GM21360 (cell line): ENCODE measurements at regions not wholly inside any gene's neighbourhood (a gene's known extent, or its start where the extent isn't known, plus 50 kb on each side); places are given as distances from the start of the nearest gene placed in this dataset.
"Not testable (repeated sequence)": the region's sequence is repeated elsewhere in the genome, so short reads cannot be mapped to it uniquely, and the experiment has no call there.

Experiments used
- ATAC-seq: cut with Tn5 transposase; IDR thresholded peaks from one replicate; pipeline ENCODE4 v1.9.1; 2021; ENCODE audit warnings: mild to moderate bottlenecking, moderate library complexity; ENCODE audit not compliant: unreplicated experiment

GRCh38 chr3:101946906-101947305 is 97.6 kb downstream of the NFKBIZ start:
- no peak for ATAC-seq

- no peak for ATAC-seq
These were observed 101.2 kb downstream of the NFKBIZ start for GRCh38 chr3:101950510-101950909.

DNA sequence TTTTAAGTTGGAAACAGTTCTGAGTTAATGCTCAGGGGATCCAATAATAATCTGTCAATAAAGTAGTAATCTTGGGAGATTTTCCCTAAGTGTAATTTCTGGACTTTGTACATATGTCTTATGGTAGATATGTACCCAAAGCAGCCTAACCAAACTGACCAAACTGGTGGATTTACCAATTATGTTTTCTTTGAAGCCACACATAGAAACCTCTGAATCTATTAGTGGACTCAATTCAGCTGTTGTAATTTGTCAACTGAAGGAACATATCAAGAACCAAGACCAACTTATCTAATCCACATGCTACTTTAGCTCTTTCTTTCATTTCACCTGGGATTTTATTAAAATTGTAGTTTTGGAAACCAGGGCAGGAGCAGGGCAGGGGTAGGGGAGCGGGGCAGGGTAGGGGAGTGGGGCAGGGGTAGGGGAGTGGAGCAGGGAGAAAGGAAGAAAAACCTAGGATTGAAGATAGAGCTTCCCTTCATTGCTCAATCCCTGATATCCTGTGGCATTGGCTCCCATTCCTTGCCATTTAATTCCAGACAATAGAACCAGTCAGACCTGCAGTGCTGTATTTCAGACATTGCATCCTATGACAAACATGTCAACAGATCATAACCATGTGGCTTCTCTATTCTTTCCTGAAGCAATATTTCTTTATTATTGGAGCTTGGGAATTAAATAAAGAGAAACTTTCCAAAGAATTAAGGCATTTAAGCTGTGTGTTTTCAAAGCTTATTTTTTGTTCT is 101.8 kb downstream of the NFKBIZ start:
- ATAC-seq, result no peak

- no peak for ATAC-seq
These were observed 105.0 kb downstream of the NFKBIZ start for GRCh38 chr3:101954361-101954760.

DNA sequence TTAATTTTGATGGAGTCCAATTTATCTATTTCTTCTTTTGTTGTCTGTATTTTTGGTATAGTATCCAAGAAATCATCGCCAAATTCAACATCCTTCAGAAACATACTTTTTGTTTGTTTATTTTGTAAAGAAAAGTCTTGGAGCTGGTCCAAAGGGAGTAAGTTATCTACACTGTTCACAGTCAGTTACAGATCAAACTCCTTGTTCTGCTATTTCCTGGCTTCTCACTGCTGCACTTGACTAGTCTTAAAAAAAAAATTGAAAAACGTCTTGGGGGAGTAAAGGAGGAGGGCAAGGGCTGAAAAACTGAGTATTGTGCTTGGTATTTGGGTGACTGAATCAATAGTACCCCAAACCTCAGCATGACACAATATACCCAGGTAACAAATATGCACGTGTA is 105.6 kb downstream of the NFKBIZ start:
- no peak for ATAC-seq

DNA sequence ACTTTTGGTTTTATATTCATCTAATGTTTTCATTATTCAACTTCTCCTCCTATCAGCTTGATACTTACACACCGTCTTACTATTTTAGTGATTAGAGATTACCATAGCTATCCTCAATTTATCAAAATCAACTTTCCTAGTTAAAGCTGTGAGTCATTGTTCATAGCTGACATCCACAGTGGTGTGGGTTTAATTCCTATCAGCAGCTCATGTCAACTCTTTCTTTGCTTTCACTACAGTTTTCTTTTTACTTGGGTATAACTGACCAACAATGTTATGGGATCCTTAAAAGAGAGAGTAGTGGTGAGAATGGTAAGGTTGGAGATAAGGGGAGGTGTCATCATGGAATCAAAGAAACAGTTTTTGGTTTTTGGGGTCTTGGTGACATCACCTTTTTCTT is 112.7 kb downstream of the NFKBIZ start:
- ATAC-seq, result no peak

- ATAC-seq, result no peak
These were observed 114.6 kb downstream of the NFKBIZ start for GRCh38 chr3:101963902-101964362.

- no peak for ATAC-seq
These were observed 115.5 kb downstream of the NFKBIZ start for GRCh38 chr3:101964861-101965260.

DNA sequence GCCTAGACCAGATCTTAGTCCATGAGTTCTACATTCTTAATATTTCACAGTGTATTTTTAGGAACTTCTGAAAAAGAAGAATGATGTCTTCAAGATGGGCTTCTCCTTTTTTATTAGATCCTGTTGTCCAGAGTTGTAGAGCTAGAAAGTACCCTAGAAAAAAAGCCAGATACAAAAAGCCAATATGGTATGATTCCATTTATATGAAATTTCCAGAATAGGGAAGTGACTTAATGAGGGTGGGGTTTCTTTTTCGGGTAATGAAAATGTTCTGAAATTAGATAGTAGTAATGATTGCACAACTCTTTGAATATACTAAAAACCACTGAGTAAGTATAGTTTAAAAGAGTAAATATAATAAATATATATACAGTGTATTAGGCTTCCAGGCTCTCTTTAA is 116.9 kb downstream of the NFKBIZ start:
- no peak for ATAC-seq

GRCh38 chr3:101970212-101970611 is 120.9 kb downstream of the NFKBIZ start:
- ATAC-seq, result no peak

DNA sequence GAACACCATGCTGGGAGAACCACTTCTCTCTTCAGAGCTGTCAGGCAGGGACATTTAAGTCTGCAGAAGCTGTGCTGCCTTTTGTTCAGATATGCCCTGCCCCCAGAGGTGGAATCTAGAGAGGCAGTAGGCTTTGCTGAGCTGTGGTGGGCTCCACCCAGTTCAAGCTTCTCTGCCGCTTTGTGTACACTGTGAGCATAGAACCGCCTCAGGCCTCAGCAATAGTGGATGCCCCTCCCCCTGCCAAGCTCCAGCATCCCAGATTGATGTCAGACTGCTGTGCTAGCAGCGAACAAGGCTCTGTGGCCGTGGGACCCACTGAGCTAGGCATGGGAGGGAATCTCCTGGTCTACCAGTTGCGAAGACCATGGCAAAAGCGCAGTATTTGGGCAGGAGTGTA is 121.6 kb downstream of the NFKBIZ start:
- ATAC-seq, result no peak

DNA sequence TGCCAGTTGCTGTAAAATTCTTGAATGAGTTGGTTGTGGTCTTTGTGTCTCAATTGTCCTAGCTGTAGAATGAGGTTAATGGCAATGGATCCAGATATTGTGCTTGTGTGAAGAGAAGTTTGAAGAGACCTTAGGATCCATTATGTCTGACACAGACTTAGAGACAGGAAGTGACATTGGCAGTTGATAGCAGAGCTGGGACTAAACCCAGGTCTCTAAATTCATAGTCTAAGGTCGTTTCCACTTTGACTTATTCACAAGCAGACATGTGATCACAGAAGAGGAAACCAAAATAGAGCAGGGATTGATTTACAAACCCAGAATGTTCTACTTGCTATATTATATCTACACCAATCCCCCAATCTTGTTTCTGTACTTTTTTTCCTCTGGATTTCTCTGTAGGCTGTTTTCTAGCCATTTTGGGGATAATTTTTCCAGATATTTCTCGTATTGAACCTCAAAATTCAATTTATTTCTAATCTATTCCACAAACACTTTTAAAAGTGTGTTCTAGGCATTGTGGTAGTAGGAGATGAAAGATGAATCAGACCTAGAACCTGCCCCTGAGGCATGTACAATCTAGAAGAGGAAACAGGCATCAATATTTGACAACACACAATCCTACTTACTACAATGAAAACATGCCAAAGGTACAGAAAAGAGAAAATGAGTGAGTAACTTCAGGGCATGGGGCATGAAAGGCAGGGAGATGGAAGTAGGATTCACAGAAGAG is 123.3 kb downstream of the NFKBIZ start:
- ATAC-seq, result no peak

DNA sequence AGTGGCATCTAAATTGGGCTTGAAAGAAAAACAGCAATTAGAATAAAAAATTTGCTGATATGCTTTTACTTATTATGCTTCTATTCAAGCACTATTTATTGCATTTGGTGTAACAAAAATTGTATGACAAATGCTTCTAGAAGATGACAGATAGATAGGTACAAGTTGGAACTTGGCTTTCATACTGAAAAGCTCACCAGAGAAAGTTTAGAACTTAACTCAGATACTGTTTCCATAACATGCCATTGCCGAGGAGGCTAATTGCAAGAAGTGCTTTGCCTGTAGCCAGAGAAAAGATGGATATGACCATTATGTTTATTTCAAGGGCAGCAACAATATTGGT is 123.8 kb downstream of the NFKBIZ start:
- ATAC-seq, result no peak

DNA sequence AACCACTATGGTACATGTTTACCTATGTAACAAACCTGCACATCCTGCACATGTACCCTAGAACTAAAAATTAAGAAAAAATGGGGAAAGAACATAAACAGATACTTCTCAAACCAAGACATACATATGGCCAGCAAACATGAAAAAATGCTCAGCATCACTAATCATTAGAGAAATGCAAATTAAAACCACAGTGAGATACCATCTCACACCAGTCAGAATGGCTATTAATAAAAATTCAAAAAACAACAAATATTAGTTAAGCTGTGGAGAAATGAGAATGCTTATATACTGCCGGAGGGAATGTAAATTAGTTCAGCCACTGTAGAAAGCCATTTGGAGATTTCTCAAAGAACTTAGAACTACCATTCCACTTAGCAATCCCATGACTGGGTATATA is 126.1 kb downstream of the NFKBIZ start:
- ATAC-seq, result not testable (repeated sequence)

DNA sequence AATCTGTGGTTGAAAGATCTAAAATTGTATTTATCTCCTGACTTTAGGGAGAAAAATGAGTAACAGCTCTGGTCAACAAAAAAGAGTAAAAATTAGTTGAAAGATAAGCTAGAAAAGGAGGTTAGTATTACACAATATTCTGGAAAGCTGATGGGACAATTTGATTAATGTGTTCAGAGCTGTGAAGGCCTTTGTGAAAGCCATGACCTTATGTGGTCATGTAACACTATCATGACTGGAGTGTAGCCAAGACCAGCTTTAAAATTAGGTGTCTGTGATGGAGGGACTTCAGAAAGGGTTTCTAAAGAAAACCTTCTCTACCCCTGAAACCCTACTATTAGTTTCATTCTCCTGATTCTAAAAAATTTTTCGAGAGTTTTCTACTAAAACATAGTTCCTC is 127.2 kb downstream of the NFKBIZ start:
- ATAC-seq, result peak; percentile 92

DNA sequence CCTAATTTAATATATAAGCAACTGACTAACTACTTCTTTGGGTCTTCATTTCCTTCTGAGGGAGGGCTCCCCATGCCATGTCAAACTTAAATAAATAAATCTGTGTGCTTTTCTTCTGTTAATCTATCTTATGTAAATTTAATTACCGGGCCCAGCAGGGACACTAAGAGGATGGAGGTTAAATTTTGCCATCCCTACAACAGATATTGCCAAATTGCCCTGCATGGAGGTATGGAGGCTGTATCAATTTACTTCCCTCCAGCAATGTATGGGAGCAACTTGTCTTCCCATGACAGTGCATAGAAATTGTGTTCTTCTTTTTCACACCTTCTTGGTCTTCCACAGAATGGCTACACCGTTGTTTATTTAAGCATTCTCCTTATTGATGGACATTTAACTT is 129.0 kb downstream of the NFKBIZ start:
- ATAC-seq, result no peak

DNA sequence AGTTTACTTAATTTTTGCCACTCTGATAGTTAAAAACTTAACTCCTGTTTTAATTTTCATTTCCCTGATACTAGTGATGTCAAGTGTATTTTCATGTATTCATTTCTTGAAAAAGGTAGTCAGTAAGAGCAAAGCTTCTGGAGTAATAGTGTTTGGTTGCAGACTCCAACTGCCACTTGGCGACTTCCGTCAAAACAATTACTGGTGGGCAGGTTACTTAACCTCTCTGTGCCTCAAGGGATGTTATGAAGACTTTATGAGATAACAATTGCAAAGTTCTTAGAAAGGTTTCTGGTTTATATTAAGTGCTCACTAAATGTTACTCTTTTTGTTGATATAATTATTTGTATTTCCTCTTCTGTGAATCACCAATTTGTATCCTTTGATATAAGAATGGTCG is 129.7 kb downstream of the NFKBIZ start:
- ATAC-seq, result no peak

DNA sequence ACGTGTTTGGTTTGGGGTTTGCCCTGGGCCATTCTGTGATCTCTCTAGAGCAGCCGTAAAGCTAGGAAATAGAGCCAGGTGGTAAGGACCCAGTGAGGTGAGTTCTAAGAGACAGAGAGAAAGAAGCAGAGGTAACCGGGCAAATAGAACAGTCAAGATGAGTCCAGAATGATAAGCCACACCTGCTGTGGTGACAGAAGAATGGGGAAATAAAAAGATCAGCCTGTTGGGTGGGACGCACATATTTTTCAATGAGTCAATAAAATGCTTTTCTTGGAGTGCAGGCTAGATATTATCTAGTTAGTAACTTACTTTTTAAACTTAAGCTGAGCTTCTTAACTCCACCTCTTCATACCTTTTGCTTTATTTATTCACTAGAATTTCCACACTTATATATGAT is 135.0 kb downstream of the NFKBIZ start:
- ATAC-seq, result no peak

- ATAC-seq, result no peak
These were observed 139.3 kb downstream of the NFKBIZ start for GRCh38 chr3:101988596-101988995.

DNA sequence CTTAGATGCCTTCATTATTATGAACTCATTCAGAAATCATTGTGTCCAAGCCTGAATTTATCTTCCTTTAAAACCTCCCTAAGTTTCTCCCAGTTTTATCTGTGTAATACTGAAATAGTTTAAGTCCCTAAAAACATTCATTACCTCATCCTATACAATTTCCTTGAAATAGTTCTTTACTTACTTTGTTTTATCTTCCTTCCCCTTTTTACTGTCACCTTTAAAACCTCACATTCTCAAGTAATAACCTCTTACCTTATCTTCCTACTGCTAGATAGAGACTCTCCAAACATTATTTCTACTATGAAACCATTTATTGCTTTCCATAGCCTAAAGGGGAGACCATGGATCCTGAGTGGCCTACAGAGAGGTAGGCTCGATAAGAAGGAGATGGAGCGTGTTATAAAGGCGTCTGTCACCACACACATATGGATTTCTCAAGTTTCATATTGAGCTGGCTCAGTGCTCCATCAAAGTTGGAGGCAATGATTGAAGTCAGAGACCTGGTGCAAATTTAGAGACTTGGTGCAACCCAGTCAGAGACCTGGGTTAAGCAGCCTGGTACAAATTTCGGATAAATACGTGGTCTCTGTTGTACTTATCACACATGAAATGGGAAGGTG is 140.4 kb downstream of the NFKBIZ start:
- no peak for ATAC-seq

DNA sequence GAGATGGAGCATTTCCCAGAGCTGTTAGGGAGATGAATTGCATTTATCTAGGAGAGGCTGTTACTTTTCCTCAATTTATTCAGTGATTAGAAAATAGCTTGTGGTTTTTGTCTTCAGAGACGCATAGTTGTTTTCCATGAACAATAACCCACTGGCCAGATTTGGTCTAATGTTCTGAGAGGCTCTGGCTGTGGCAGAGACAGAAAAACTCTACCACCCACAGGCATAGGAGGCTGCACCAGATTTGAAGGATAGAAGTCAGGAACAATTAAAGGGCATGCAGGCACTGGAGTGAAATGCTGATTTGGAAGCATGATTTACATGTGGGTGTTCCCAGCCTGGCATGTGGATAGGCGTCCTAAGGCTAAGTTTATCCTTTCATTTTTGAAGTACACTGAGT is 143.5 kb downstream of the NFKBIZ start:
- no peak for ATAC-seq

DNA sequence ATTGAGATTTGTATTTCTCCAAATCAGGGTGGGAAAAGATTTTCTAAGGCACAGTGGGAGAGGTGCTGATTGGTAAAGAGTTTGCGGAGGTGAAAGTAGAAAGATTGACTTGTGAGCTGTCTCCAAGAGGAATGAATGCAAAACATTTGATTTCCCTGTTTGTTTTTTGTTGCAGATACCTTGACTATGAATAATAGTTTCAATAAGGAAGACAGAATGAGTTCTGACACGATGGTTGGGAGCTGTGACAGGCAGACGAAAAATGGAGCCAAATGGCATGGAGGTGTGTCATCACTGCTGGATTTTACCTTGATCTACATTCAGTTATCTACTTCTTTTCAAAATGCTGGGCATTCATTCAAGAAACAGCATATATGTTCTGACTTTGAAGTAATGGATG is 145.1 kb downstream of the NFKBIZ start:
- no peak for ATAC-seq
